ENCODE measurements at regions not wholly inside any gene's neighbourhood (a gene's known extent, or its start where the extent isn't known, plus 50 kb on each side); places are given as distances from the start of the nearest gene placed in this dataset.

DNA sequence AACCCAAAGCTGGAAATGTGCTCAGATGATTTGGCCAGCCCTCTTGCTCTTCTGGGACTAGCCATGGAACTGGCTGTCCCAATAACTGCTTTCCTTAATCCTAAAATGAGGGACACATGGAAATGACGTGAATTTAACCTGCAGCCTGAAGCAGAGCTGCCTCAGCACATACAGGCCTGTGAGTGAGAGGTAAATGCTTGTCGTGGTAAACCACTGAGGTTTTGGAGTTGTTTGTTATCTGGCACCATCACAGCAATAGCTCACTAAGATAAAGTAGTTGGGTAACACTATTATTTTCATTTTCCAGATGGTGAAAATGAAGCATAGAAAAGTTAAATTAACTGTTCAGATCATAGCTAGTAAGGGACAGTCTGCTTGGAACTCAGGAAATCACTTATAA is 333.4 kb upstream of the CHD6 start:
- DNase-seq, result no peak

DNA sequence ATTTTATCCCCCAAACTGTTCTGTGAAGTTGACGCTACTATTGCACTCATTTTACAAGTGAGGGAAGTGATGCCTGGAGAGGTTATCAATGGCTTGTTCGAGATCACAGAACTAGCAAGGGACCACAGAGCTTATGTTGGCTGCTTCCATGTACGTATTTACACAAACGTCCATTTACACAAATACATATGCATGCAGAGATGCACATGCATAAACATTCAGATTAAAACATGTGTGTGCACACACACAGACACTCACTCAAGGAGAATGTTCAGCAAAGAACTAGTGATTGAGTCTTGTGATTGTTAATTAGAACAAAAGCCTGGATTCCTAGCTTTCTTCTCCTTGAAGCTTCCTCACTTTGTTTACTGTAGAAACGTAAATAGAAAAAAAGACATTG is 321.5 kb upstream of the CHD6 start:
- DNase-seq, result no peak

DNA sequence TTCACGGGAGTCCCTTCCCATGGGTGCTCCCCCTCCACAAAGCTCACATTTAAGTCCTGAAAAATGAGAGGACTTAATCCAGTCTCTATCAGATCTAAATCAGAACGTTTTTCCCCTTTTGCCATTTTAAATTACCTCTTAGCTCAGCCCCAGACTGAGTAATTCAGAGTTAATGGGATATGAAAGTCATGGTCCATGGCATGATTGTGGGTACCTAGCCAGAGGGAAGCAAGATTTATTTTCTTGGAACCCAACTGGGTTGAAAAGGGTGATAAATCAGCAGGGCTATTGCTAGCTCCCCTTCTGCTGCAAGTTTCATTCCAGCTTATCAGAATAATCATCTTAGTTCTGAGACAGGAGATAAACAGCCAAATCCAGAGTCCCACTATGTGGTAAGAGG is 320.2 kb upstream of the CHD6 start:
- no peak for DNase-seq

DNA sequence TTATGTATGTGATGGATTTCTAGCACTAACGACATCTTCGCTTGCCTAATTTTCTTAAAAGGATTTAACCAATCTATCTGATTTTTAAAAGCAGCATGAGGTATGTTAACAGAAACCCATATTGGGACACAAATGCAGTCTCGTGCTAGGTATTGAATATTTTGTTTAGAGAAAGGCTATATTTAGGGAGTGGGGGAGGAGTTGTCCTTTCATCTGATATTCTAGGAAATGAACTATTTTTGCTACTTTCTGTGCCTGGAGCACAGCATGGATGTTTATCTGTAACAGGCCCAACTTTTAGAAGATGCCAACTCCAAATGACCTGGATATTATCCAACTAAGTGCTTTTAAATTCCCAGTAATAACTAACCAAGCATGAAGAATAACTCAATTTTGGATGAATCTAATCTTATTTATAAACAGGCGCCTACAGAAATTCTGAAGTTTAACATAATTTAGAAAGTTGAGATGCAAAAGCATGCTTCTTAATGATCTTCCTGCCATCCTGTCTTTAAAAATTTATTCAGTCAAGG is 317.1 kb upstream of the CHD6 start:
- DNase-seq, result no peak

DNA sequence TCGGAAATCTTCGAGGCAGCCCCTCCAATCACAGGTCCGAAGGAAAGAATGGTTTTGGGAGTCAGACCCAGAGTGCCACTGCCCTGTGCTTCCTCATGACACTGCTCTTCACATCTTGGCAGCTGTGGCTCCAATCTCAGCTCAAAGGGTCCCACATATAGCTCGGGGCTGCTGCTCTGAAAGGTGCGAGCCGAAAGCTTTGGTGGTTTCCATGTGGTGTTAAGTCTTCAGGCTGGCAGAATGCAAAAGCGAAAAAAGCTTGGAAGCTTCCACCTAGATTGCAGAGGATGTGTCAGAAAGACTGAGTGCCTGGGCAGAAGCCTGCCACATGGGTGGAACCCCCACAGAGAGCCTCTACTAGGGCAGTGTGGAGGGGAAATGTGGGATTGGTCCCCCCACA is 314.3 kb upstream of the CHD6 start:
- DNase-seq, result peak in 1 of 51 donors; percentile 3

DNA sequence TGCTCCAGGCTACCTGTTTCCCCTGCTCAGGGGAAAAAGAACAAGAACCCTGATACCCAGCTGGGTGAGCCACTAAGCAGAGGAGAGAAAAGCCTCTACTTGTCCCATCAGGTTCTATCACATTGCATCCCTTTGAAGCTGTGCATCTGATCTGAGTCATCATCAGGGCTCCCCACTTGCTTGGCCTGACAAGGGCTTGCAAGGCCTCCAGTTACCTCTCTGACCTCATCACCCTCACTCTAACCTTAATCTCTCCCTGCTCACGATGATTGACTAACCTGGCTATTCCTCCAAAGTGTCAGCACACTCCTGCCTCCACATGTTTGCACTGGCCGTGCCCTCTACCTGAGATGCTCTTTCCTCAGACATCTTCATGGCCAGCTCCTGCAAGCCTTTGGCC is 309.5 kb upstream of the CHD6 start:
- DNase-seq, result no peak

DNA sequence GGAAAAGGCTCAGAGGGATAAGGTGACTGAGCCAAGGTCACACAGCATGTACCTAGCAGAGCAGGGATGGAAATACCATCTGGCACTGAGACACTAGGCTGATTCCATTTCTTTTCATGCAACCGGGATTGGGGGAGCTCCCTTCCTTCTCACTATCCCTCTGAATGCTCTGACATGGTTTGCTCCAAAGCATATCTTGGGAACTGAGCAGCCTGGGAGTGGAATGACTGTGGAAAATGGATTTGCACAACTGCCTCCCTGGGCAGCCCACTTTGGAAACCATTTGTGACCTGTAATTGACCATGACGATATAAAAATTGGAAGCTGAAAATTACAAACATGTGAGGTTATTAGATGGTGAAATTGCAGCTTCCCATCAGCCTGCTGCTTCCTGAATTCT is 309.0 kb upstream of the CHD6 start:
- DNase-seq, result no peak

DNA sequence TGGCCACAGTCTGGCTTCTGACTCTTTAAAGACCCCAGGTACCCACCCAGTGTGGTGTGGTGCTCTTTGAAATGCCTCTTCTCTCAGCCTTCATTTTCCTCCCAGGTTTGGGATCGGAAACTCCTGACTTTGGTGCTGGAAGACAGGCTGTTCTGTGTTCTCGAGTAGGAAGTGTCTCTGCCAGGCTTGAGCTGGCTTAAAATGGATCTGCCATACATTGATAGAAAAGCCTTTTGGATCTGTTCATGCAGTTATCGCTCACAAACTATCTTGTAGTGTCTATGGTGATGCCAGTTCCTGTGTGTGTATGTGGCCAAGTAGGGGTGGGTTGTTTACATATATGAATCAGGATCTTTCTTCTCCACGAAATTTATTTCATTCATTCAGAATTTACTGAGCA is 307.3 kb upstream of the CHD6 start:
- no peak for DNase-seq

DNA sequence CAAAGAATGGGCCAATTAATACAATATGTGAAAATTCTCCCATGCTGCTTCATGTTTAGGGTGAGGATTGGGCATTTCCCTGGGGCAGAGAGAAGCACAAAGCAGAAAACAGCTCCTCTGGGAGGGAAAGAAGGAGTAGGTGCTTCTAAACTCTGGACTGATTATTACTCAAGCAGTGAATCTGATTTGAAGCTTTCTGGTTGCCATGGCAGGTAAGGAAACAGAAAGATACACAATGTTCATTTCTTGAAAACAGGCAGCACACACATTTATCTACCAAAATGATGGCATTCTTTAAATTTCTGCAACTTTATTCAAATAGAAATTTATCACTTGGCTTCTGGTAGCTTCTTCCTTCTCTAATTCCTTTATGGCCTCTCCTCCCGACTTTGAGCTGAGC is 305.4 kb upstream of the CHD6 start:
- no peak for DNase-seq

DNA sequence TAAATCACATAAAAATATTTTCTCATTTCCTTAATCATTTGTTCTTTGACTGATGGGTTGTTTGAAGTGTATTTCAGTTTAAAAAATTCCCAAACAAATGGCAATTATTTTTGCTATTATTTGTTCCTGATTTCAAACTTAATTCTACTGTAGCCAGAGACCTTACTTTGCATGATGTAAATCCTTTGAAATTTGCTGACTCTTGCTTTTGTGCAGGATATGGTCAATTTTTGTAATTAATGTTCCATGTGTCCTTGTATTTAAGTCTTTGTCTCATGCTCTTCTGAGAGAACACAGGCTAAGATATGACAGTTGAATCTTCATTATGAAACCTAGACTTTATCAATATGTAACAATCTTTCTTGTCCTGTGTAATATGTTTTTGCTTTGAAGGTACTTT is 295.0 kb upstream of the CHD6 start:
- no peak for DNase-seq

DNA sequence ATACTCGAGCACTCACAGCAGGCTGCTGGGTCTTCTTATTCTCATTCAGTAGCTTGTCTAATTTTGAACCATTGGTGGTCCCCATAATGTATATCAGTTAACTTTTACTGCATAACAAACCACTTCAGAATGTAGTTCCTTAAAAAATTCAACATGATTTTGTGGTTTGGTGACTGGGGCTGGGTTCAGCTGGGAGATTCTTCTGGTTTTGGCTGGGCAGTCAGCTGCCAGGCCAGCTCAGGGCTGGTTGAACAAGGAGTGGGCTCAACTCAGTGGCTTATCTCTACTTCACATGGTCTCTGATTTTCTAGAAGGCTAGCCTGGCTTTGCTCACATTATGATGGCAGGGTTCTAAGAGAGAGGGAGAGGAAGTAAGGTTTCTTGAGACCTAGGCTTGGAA is 292.4 kb upstream of the CHD6 start:
- no peak for DNase-seq

DNA sequence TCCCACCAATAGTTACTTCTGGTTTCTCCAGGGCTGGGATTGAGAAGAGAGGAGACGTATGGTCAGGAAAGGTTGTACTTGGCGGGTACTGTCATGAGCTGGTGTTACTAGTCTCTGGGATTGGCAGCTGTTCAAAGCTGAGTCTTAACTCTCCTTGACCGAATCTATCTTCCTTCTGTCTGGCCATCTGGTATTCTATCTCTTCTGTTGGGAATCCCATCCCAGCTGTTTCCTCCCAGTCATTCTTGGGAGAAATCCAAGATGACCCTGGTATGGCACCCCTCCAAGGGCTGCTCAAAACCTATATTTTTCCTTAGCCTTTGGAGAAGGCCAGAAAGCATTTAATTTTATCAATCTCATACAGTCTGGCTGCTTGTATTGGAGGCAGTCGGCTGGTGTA is 287.0 kb upstream of the CHD6 start:
- DNase-seq, result no peak

DNA sequence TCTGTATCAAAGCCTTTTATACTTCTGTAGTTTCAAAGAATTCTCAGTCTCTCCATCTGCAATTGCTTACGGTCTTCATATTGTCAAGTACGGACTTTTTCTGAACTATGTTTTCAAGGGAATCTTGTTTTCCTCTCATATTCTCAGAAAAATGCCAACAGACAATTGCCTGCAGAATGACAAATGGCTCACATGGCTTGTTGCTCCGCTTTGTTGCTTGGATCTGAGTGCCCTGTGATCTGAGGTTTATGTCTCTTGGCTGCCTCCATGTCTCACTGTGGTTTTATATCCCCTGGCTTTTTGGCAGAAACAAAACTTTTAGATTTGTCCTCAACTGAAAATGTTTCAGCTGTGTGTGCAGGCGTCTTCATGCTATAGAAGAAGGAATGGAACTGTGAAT is 285.4 kb upstream of the CHD6 start:
- no peak for DNase-seq

DNA sequence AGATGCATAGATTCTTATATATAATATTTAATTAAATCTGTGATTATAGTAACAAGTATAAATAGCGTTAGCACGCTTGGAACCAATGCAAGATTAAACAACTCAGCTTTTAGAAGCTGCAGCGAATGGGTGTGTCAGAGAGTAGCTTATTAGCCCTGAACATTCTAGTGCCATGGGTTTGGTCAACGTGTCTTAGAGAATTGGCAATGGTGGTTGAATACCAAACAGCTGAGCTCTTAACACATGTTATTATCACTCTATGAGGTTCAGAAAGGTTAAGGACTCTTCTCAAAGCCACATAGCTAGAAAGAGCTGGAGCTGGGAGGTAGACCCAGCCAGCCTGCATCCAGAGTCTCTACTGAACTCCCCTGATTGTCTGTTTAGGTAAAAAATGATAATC is 284.2 kb upstream of the CHD6 start:
- no peak for DNase-seq

DNA sequence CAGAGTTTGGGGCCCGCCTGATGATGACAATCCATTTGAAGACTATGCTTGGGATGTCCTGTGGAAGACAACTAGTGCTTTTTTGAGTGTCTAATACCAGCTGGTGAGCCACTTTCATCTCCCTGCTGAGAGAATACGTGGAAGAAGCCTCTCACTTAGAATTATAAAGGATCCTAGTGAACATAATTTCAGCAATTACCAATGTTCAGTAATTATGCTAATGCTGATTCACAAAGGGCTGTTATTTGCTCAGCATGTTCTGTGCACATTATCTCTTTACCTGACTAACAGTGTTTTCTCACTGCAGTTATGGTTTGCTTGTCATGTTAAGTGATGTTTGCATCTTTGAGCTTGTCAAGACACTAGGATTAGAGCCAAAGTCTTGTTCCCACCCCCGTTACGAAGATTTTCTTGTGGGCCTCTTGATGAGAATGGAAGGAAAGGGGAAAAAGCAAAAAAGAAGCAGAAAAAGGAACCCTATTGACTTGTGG is 282.1 kb upstream of the CHD6 start:
- peak in 1 of 51 donors; percentile 45 for DNase-seq

DNA sequence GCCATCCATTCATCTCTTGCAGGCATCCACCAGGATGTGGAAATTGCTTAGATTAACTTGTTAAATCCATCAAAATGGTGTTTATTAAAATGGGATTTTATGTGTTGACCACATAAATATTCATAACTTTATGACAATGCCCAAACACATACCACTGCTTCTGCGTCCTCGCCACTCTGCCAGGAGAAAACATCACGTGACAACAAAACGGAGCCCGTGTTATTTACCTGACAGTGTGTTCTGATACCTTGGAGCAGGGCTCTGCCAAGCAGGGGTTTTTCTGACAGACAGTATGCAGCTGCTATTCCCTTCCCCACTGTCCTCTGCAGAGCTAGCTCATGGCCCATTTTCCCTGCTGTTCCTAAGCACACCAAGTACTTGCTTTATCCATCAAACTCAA is 279.5 kb upstream of the CHD6 start:
- no peak for DNase-seq

DNA sequence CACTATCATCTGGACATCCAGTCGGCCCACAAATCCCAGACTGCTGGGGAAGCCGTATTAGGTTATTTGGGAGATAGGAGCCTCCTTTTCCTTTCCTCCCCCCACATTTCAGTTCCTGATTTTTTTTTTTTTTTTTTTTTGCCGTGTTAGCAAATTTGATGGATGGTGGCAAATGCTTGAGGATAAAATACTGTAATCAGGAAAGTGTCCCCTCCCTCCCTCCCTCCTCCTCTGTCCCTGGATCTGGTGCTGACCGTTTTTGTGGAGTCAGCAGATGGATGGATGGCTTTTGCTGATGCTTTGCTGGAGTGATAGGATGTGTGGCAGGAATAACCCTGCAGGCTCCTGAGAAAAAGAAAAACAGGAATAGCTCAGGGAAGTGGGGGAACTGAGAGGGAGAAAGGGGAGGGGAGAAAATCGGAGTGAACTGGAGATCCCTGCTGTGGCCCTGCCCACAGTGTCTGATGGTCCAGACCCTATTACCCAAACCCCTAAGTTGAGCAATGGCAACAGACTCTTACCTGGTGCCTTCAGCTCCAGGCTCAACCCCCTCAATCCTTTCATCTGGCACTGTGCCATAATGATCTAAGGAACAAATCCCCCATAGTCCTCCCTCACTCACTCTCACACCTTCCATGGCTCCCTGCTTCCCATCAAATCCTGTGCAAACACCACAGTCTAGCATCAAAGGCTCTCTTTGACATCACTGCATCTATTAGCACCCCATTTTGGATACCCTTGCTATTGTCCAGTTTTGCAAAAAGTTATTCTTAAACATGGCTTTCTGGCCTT is 277.3 kb upstream of the CHD6 start:
- DNase-seq, result no peak

DNA sequence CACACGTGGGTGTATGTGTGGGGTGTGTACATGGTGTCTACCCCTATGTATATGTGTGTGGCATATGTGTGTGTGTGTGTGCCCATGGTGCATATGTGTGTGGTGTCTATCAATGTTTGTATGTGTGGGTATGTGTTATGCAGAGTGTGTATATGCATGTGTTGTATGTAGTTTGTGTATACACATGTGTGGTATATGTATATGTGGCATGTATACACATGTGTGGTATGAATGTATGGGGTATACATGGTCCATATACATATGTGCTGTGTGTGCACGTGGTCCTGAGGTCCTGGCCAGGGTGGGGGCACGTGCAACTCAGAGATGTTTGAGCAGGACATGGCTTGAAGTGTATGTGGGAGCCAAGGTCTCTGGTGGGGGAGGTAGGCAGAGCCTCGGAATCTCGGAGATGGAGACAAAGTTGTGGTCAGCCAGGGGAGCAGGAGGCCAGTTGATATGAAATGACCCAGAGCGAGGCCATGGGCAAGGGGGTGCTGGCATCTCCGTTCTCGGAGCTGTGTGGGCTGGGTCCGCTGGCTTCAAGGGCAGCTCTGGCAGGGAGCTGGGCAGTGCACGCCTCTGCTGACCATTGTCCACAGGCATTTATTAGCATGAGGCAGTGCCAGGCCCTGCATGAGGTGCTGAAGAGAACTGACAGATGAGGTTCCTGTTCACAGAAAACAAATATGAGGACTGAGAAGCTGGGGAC is 276.2 kb upstream of the CHD6 start:
- DNase-seq, result no peak

DNA sequence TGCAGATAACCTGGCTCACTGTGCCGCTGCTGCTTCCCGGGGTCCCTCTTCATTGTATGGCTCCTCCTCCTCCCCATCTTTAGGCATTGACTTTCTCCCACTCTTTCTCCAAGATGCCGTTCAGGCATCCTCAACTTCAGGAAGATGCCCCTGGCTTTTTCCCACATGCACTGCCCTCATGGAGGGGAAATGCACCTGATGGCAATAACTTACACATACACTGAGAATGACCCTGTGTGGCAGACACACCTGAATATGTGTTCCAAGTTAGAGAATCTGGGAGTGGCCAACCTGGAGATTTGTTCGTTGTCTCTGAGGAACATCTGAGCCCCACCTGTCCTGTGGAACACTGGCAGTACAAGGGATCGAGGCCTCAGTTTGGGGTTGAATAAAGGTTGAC is 273.9 kb upstream of the CHD6 start:
- no peak for DNase-seq

DNA sequence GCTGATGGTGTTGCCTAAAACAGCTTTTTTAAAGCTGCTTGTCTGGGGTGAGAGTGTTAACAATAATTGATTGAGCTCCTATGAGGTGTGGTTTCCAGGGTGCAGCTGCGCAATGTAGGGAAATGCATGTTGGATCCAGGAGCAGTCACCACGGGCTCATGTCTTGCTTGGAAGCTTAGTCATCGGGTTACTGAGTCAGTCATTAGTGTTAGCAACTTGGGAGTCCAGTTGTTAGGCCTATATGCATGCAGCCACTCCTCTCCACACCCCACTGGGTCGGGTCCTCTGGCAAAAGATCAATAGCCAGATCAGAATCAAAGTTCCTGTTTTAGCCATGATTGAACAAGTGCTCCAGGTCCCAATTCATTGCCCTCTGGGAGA is 271.7 kb upstream of the CHD6 start:
- DNase-seq, result no peak

DNA sequence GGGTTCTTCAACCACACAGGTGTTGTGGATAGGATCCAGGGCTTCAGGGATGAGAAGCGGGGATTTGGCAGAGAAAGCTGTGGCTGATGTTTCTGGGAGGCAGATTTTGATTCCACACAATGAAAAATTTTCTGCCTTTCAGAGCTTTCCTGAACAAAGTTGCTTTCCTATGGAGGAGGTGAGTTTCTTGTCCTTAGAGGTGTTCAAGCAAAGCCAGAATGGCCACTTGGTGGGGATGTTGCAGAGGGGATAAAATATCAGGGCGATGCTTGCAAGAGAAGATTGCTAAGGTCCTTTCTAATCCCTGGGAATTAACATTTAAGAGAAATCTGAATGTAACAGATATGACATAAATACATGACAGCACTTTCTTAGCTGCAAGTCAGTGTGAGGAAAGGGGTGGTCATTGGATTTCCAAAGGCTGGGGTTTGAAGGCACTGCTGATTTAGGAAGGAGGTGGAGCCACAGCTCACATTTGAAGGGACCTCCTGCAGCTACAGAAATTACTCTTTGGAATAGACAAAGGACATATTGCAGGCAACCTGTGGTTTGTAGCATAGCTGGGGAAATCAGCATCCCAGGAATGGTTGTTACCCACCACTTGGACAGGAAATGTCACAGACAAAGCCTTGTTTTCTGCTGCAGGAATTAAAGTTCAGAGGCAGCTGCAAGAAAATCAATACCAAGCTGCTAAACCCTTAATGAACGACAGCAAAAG is 271.1 kb upstream of the CHD6 start:
- DNase-seq, result peak in 2 of 51 donors; percentile 5 to 15

DNA sequence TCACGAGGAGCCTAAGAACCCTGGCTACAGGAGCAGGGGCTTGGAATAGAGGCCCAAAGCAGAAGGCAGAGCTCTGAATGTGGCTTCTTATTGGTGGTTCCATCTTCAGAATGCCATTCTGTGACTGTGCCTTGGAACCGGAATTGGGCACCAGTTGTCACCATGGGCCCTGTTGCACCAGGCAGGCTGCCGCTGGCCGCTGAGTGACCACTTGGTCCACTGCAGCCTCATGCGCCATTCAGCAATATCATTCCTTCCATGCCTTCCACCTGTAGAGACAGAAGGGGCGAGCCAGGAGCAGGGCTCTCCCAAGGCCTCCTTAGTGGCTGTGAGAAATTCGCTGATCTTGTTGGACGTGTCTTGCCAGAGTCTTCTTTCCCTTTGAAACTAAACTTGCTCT is 270.3 kb upstream of the CHD6 start:
- DNase-seq, result no peak
